K562 (cell line): ENCODE measurements at regions not wholly inside any gene's neighbourhood (a gene's known extent, or its start where the extent isn't known, plus 50 kb on each side); places are given as distances from the start of the nearest gene placed in this dataset.
A peak's percentile ranks its signal among the peaks of the same experiment; 100 is the strongest.

Experiments used
- ATAC-seq: fragments of 200-7000 bp; cut with Tn5 transposase; 3 replicates; pipeline ENCODE4 v1.9.1; 2020; ENCODE audit warnings: moderate library complexity
- BruUV-seq: library from RNA; stranded (reverse); fragments of 400-500 nt; replicated peaks from 2 replicates; lab custom pipeline; 2021; lab: Mats Ljungman, UMichigan
- CTCF ChIA-PET: fragments of 300-600 bp; formaldehyde crosslinking; extraction: SDS; loops from one replicate; lab custom pipeline; 2021; ENCODE audit warnings: low intra/inter-chr PET ratio; lab: Yijun Ruan, JAX
- POLR2A ChIA-PET: fragments of 300-600, 350-650 bp; sonication (Branson Sonifier 250); formaldehyde crosslinking; extraction: SDS; loops from one replicate; lab custom pipeline; 2021; ENCODE audit warnings: antibody characterized with exemption, inconsistent platforms; lab: Yijun Ruan, JAX
- DNase-seq, 4 experiments: peaks; one replicate each; pipeline versions ENCODE4 v3.0.0 to v3.0.0-alpha.2; 2011 to 2018; ENCODE audit warnings: low spot score in 3 of 4, mixed read lengths in 3 of 4; ENCODE audit errors: extremely low read depth in 1 of 4
- FAIRE-seq: peaks from 2 replicates; lab custom pipeline; 2011; peaks lifted over from hg19 to GRCh38; lab: Jason Lieb, UNC
- H2AFZ ChIP-seq: 2 replicates; pipeline ENCODE4 v1.6.0; 2011; ENCODE audit warnings: low read depth, low read length, control low read depth, inconsistent platforms
- H3K27ac ChIP-seq: fragments of 200-600 bp; 3 replicates; pipeline ENCODE4 v1.8.0; 2011; ENCODE audit warnings: low read depth, mild to moderate bottlenecking, control low read depth, inconsistent platforms, low read length, moderate library complexity, mixed read lengths; ENCODE audit errors: extremely low read depth
- H3K27me3 ChIP-seq, 2 experiments: fragments of 300-600 bp in 1 of 2; 2 replicates in 1 of 2; 3 replicates in 1 of 2; pipeline versions ENCODE4 v1.6.0 to v1.8.0; 2011; ENCODE audit warnings: inconsistent platforms in 2 of 2, low read length in 2 of 2, mild to moderate bottlenecking in 1 of 2, mixed read lengths in 1 of 2, moderate library complexity in 1 of 2; ENCODE audit not compliant: control insufficient read depth in 2 of 2, insufficient read depth in 2 of 2
- H3K36me3 ChIP-seq: fragments of 300-600 bp; 3 replicates; pipeline ENCODE4 v1.8.0; 2011; ENCODE audit warnings: mild to moderate bottlenecking, low read length, inconsistent platforms; ENCODE audit not compliant: control insufficient read depth, insufficient read depth
- H3K4me1 ChIP-seq, 2 experiments: fragments of 200-600 bp in 1 of 2; replicated peaks in 1 of 2; 2 replicates in 1 of 2; 3 replicates in 1 of 2; pipeline versions ENCODE4 v1.5.1 to v1.8.0; 2011; ENCODE audit warnings: inconsistent platforms in 2 of 2, low read length in 2 of 2, mild to moderate bottlenecking in 1 of 2, mixed read lengths in 1 of 2, moderate library complexity in 1 of 2; ENCODE audit not compliant: control insufficient read depth in 2 of 2, insufficient read depth in 2 of 2
- H3K4me2 ChIP-seq: 2 replicates; pipeline ENCODE4 v1.6.1; 2011; ENCODE audit warnings: low read length, control low read depth, inconsistent platforms, mixed read lengths; ENCODE audit not compliant: insufficient read depth
- H3K4me3 ChIP-seq: fragments of 200-600 bp; sonication (generic), shearing (Covaris generic); 2 replicates; pipeline ENCODE4 v1.5.1; 2016; ENCODE audit warnings: control low read depth, inconsistent platforms
- H3K79me2 ChIP-seq: fragments of 200-600 bp; 3 replicates; pipeline ENCODE4 v1.8.0; 2011; ENCODE audit warnings: low read length, inconsistent platforms; ENCODE audit not compliant: control insufficient read depth, insufficient read depth
- H3K9ac ChIP-seq, 2 experiments: 2 replicates each; pipeline versions ENCODE4 v1.6.0 to v1.6.1; 2011; ENCODE audit warnings: low read depth in 2 of 2, low read length in 2 of 2, control low read depth in 1 of 2, inconsistent platforms in 1 of 2, mild to moderate bottlenecking in 1 of 2, mixed read lengths in 1 of 2; ENCODE audit not compliant: insufficient read depth in 1 of 2
- H3K9me1 ChIP-seq: one replicate; pipeline ENCODE4 v1.6.0; 2011; ENCODE audit warnings: inconsistent platforms, mild to moderate bottlenecking, low read length, moderate library complexity; ENCODE audit not compliant: control insufficient read depth, insufficient read depth
- H3K9me3 ChIP-seq: replicated peaks from 2 replicates; pipeline ENCODE4 v1.5.1; 2011; ENCODE audit warnings: low read depth, low read length, inconsistent platforms; ENCODE audit not compliant: control insufficient read depth, insufficient read depth
- H4K20me1 ChIP-seq: replicated peaks from 2 replicates; pipeline ENCODE4 v1.6.1; 2011; ENCODE audit warnings: low read length, inconsistent platforms, mixed read lengths; ENCODE audit not compliant: control insufficient read depth, insufficient read depth
- DIDO1 ChIP-seq: fragments of 450-650 bp; IDR thresholded peaks from 2 replicates; pipeline ENCODE4 v1.6.1; 2016; ENCODE audit warnings: low read depth, missing biosample characterization, missing genetic modification characterization
- HDAC2 ChIP-seq: fragments of 450-650 bp; IDR thresholded peaks from 2 replicates; pipeline ENCODE4 v1.6.1; 2016; ENCODE audit warnings: mild to moderate bottlenecking
- KDM1A ChIP-seq, 2 experiments: fragments of 450-650 bp; IDR thresholded peaks; 2 replicates each; pipeline ENCODE4 v1.6.1; 2016; ENCODE audit warnings: mild to moderate bottlenecking in 2 of 2
- MAFG ChIP-seq: fragments of 450-650 bp; conservative IDR thresholded peaks from 2 replicates; pipeline ENCODE4 v1.6.1; 2016; ENCODE audit warnings: missing genetic modification characterization, missing compliant biosample characterization
- NFYB ChIP-seq: IDR thresholded peaks from 2 replicates; pipeline ENCODE4 v1.6.1; 2011; ENCODE audit warnings: mild to moderate bottlenecking, moderate library complexity; ENCODE audit not compliant: insufficient read length; ENCODE audit errors: extremely low read depth
- NR2C2 ChIP-seq, 2 experiments: fragments of 200-800 bp in 1 of 2; sonication (Bioruptor generic) in 1 of 2; sonication (generic) in 1 of 2; formaldehyde crosslinking in 1 of 2; IDR thresholded peaks; 2 replicates each; pipeline versions ENCODE4 v1.6.1 to v1.8.0; 2016 to 2022; ENCODE audit warnings: mild to moderate bottlenecking in 1 of 2, missing compliant biosample characterization in 1 of 2, missing genetic modification characterization in 1 of 2, missing genetic modification reagents in 1 of 2
- POU5F1 ChIP-seq: fragments of 150-350 bp; IDR thresholded peaks from 2 replicates; pipeline ENCODE4 v1.6.1; 2014; ENCODE audit warnings: borderline replicate concordance, low read length, low read depth, mild to moderate bottlenecking; ENCODE audit not compliant: partially characterized antibody
- PPARD ChIP-seq: fragments of 250-450 bp; sonication (Bioruptor Pico); IDR thresholded peaks from 2 replicates; pipeline ENCODE4 v1.8.0; 2022; ENCODE audit warnings: inconsistent platforms, mild to moderate bottlenecking, moderate library complexity
- RFX5 ChIP-seq: IDR thresholded peaks from 2 replicates; pipeline ENCODE4 v1.6.1; 2011; ENCODE audit warnings: low read depth, mild to moderate bottlenecking, improper control_type of control experiment, low read length
- ZBTB7A ChIP-seq: IDR thresholded peaks from 2 replicates; pipeline ENCODE4 v1.6.1; 2011; ENCODE audit warnings: low read depth, mild to moderate bottlenecking, low read length, moderate library complexity, borderline replicate concordance; ENCODE audit not compliant: control insufficient read depth
- ZKSCAN8 ChIP-seq: fragments of 200-800 bp; sonication (Bioruptor generic); IDR thresholded peaks from 2 replicates; pipeline ENCODE4 v1.6.1; 2016; ENCODE audit warnings: missing genetic modification characterization, missing compliant biosample characterization
- ZNF232 ChIP-seq: sonication (generic); formaldehyde crosslinking; IDR thresholded peaks from 2 replicates; pipeline ENCODE4 v1.8.0; 2022; ENCODE audit warnings: mild to moderate bottlenecking, missing genetic modification reagents
- ZNF24 ChIP-seq: fragments of 450-650 bp; IDR thresholded peaks from 2 replicates; pipeline ENCODE4 v1.6.1; 2016
- ZNF398 ChIP-seq: fragments of 250-450 bp; sonication (Bioruptor Pico); IDR thresholded peaks from 2 replicates; pipeline ENCODE4 v1.8.0; 2021; ENCODE audit warnings: moderate library complexity, mild to moderate bottlenecking, inconsistent platforms
- WGBS: fragments of 100-300 bp; shearing (Covaris generic); methylation state at CpG from one replicate; pipeline ENCODE4 v1.1.6; 2016; ENCODE audit warnings: low coverage, mixed read lengths; ENCODE audit not compliant: insufficient coverage; ENCODE audit errors: missing lambda C conversion rate; 5-methylcytosine and 5-hydroxymethylcytosine counted together
- in situ Hi-C: fragments of 300-500 bp; cut with MboI; formaldehyde crosslinking; loops from 4 replicates; pipeline ENCODE4 v1.15.0; 2018; ENCODE audit warnings: inconsistent platforms, mixed read lengths
- intact Hi-C: fragments of 100-400 bp; cut with micrococcal nuclease; formaldehyde crosslinking; loops from 2 replicates; pipeline ENCODE4 v1.14.2; 2022

GRCh38 chr1:22267413-22268175 is 124.7 kb upstream of the WNT4 start:
- BruUV-seq: no TSS peak
- no peak for FAIRE-seq

GRCh38 chr1:22268327-22268726 is 125.4 kb upstream of the WNT4 start:
- BruUV-seq: no TSS peak
- Histone ChIP-seq H3K4me1 (peaks cover 0 to 7% of the 10 kb centered on the region in 2 experiments; a peak in 2 of 5 replicates), H3K4me3 (no peak overlapping the region), H2AFZ (no peak overlapping the region), H3K79me2 (no peaks in the 10 kb centered on the region), H3K27ac (no peak overlapping the region), H3K36me3 (no peaks in the 10 kb centered on the region), H3K27me3 (peaks cover 28 to 84% of the 10 kb centered on the region in 2 experiments), H3K9me3 (no peaks in the 10 kb centered on the region), H3K9me1 (no peaks in the 10 kb centered on the region), H4K20me1 (0 out of 2 replicates have a peak, but pooled peaks cover 7% of the 10 kb centered on the region), H3K4me2 (no peak overlapping the region), H3K9ac (no peak overlapping the region)
- under 1% methylated on average over 11 of the region's 11 CpGs for WGBS
- in situ Hi-C loops (no loop called here), intact Hi-C loops (no loop called here)
- ChIA-PET POLR2A (interaction anchor here (1.0 kb wide), 1 partner anchor 13 kb away, joined by 3 read pairs; no protein-coding TSS in a partner anchor), CTCF (no interaction called here)
- no peak for FAIRE-seq
- no peak for DNase-seq
- no peak for ATAC-seq
- no peak for TF ChIP-seq ZNF232 (CRISPR knock-in tag)
- no peak for TF ChIP-seq POU5F1
- TF ChIP-seq PPARD (CRISPR knock-in tag): no peak
- no peak for TF ChIP-seq RFX5
- TF ChIP-seq DIDO1 (tag): no peak
- TF ChIP-seq ZNF398 (CRISPR knock-in tag): no peak
- no peak for TF ChIP-seq ZNF24
- TF ChIP-seq NFYB: no peak
- no peak for TF ChIP-seq HDAC2
- TF ChIP-seq ZBTB7A: no peak
- no peak for TF ChIP-seq ZKSCAN8 (CRISPR knock-in tag)
- no peak for TF ChIP-seq NR2C2 (CRISPR knock-in tag; IDR thresholded peaks at IDR 0.05)
- TF ChIP-seq NR2C2 (tag; IDR thresholded peaks at IDR 0.05): no peak

More at GRCh38 chr1:22267413-22268175, 124.7 kb upstream of the WNT4 start:
- Histone ChIP-seq H3K4me3 (no peak overlapping the region), H4K20me1 (0 out of 2 replicates have a peak, but pooled peaks cover 7% of the 10 kb centered on the region), H3K36me3 (no peaks in the 10 kb centered on the region), H2AFZ (no peak overlapping the region), H3K9me1 (no peaks in the 10 kb centered on the region), H3K4me1 (peaks cover 0 to 11% of the 10 kb centered on the region in 2 experiments; a peak in 2 of 5 replicates), H3K27me3 (peaks cover 30 to 87% of the 10 kb centered on the region in 2 experiments), H3K9me3 (no peaks in the 10 kb centered on the region), H3K79me2 (no peaks in the 10 kb centered on the region), H3K9ac (no peak overlapping the region), H3K27ac (no peak overlapping the region), H3K4me2 (no peak overlapping the region)
- POLR2A ChIA-PET: interaction anchor here (0.5 to 1.2 kb wide), 3 partner anchors 8 to 140 kb away, joined by 3 to 5 read pairs (median 4); no protein-coding TSS in a partner anchor
- DNase-seq (no peak), ATAC-seq (no peak)
- intact Hi-C loops: no loop called here
- TF ChIP-seq KDM1A (IDR thresholded peaks at IDR 0.05) (peak in 1 of 2 experiments; percentile 31; a peak in 1 of 4 replicates), MAFG (no peak)
- 2% methylated on average over 21 of the region's 22 CpGs for WGBS
- CTCF ChIA-PET: no interaction called here
- in situ Hi-C loops: no loop called here
